ENCODE measurements at regions not wholly inside any gene's neighbourhood (a gene's known extent, or its start where the extent isn't known, plus 50 kb on each side); places are given as distances from the start of the nearest gene placed in this dataset.

- no peak for DNase-seq
These were observed 60.9 kb upstream of the CHRM2 start for GRCh38 chr7:136807598-136807997.

GRCh38 chr7:136803028-136803427, 65.4 kb upstream of the CHRM2 start:
- no peak for DNase-seq
- ATAC-seq, result no peak

More at GRCh38 chr7:136807598-136807997, 60.9 kb upstream of the CHRM2 start:
- no peak for ATAC-seq

GRCh38 chr7:136783934-136784333, 84.5 kb upstream of the CHRM2 start:
- DNase-seq, result no peak
- no peak for ATAC-seq

- ATAC-seq (no peak), DNase-seq (no peak)
These were observed 126.5 kb upstream of the CHRM2 start for GRCh38 chr7:136741941-136742340.

GRCh38 chr7:136728945-136729344, 139.5 kb upstream of the CHRM2 start:
- ATAC-seq (no peak), DNase-seq (no peak)

GRCh38 chr7:136726460-136726859, 142.0 kb upstream of the CHRM2 start:
- no peak for ATAC-seq
- no peak for DNase-seq

GRCh38 chr7:136717910-136718557, 150.4 kb upstream of the CHRM2 start:
- no peak for ATAC-seq
- no peak for DNase-seq

GRCh38 chr7:136714062-136714461, 154.4 kb upstream of the CHRM2 start:
- no peak for ATAC-seq
- DNase-seq, result no peak

- ATAC-seq (no peak), DNase-seq (no peak)
These were observed 157.7 kb upstream of the CHRM2 start for GRCh38 chr7:136710751-136711150.

- DNase-seq, result no peak
- ATAC-seq, result no peak
These were observed 158.6 kb upstream of the CHRM2 start for GRCh38 chr7:136709876-136710275.

GRCh38 chr7:136702913-136703312, 165.5 kb upstream of the CHRM2 start:
- no peak for ATAC-seq

GRCh38 chr7:136698977-136699376, 169.5 kb upstream of the CHRM2 start:
- DNase-seq, result no peak
- ATAC-seq, result no peak

More at GRCh38 chr7:136702913-136703312, 165.5 kb upstream of the CHRM2 start:
- DNase-seq, result no peak

- ATAC-seq (no peak), DNase-seq (no peak)
These were observed 170.2 kb upstream of the CHRM2 start for GRCh38 chr7:136698231-136698630.

GRCh38 chr7:136697271-136697670, 171.2 kb upstream of the CHRM2 start:
- DNase-seq, result no peak
- ATAC-seq, result no peak

GRCh38 chr7:136693166-136694119, 175.0 kb upstream of the CHRM2 start:
- ATAC-seq (no peak), DNase-seq (no peak)

GRCh38 chr7:136692221-136692620, 176.2 kb upstream of the CHRM2 start:
- ATAC-seq, result no peak
- no peak for DNase-seq

GRCh38 chr7:136688601-136689000, 179.9 kb upstream of the CHRM2 start:
- no peak for DNase-seq
- ATAC-seq, result no peak

GRCh38 chr7:136687693-136688322, 180.6 kb upstream of the CHRM2 start:
- no peak for ATAC-seq
- DNase-seq, result no peak

GRCh38 chr7:136685501-136686173, 182.8 kb upstream of the CHRM2 start:
- no peak for ATAC-seq
- no peak for DNase-seq

GRCh38 chr7:136677471-136678365, 190.7 kb upstream of the CHRM2 start:
- no peak for DNase-seq
- no peak for ATAC-seq

GRCh38 chr7:136667584-136667983, 200.9 kb upstream of the CHRM2 start:
- ATAC-seq, result no peak
- DNase-seq, result no peak

All from stimulated activated naive CD8-positive, alpha-beta T cell treated with anti-CD3 and anti-CD28 coated beads, Interleukin-15, Interleukin-2, amounts not matched to agents 100 U/mL and 50 U/mL, for 24 hours (primary cell).